GM12878 (cell line): ENCODE measurements at regions not wholly inside any gene's neighbourhood (a gene's known extent, or its start where the extent isn't known, plus 50 kb on each side); places are given as distances from the start of the nearest gene placed in this dataset.

Experiments used
- ATAC-seq: fragments of 200-7000 bp; cut with Tn5 transposase; 3 replicates; pipeline ENCODE4 v1.9.1; 2020; ENCODE audit warnings: mild to moderate bottlenecking, moderate library complexity
- BruUV-seq: library from RNA; stranded (reverse); fragments of 400-500 nt; replicated peaks from 2 replicates; lab custom pipeline; 2021; lab: Mats Ljungman, UMichigan
- CTCF ChIA-PET: fragments of 300-600 bp; sonication (Branson Sonifier 250); formaldehyde crosslinking; extraction: SDS; loops from one replicate; lab custom pipeline; 2021; ENCODE audit warnings: inconsistent platforms; lab: Yijun Ruan, JAX
- POLR2A ChIA-PET: fragments of 350-600 bp; formaldehyde crosslinking; extraction: SDS; loops from one replicate; lab custom pipeline; 2021; ENCODE audit warnings: inconsistent platforms; lab: Charles Lee
- RAD21 ChIA-PET: fragments of 300-600 bp; sonication (Branson Sonifier 250); formaldehyde crosslinking; loops from one replicate; lab custom pipeline; 2023; ENCODE audit warnings: antibody characterized with exemption; ENCODE audit not compliant: unreplicated experiment; lab: Charles Lee
- SMC1A ChIA-PET: fragments of 300-600 bp; sonication (Branson Sonifier 250); formaldehyde crosslinking; loops from one replicate; lab custom pipeline; 2023; ENCODE audit not compliant: unreplicated experiment, uncharacterized antibody; lab: Charles Lee
- DNase-seq: peaks from one replicate; pipeline ENCODE4 v3.0.0-alpha.2; 2011; ENCODE audit warnings: low read depth, low spot score
- FAIRE-seq: peaks from 3 replicates; lab custom pipeline; 2011; peaks lifted over from hg19 to GRCh38; lab: Jason Lieb, UNC
- H2AFZ ChIP-seq: 2 replicates; pipeline ENCODE4 v1.6.0; 2011; ENCODE audit warnings: low read depth, low read length, control low read depth; ENCODE audit not compliant: control insufficient read depth
- H3K27ac ChIP-seq: 2 replicates; pipeline ENCODE4 v1.5.1; 2011; ENCODE audit warnings: control low read depth; ENCODE audit not compliant: control insufficient read depth, insufficient read depth
- H3K27me3 ChIP-seq, 2 experiments: replicated peaks in 1 of 2; 2 replicates each; pipeline versions ENCODE4 v1.6.0 to v1.6.1; 2011; ENCODE audit warnings: low read length in 1 of 2; ENCODE audit not compliant: control insufficient read depth in 2 of 2, insufficient read depth in 2 of 2
- H3K36me3 ChIP-seq, 2 experiments: 2 replicates each; pipeline ENCODE4 v1.5.1; 2011; ENCODE audit warnings: low read length in 1 of 2; ENCODE audit not compliant: control insufficient read depth in 2 of 2, insufficient read depth in 2 of 2
- H3K4me1 ChIP-seq: 2 replicates; pipeline ENCODE4 v1.6.1; 2011; ENCODE audit warnings: mild to moderate bottlenecking, low read length, moderate library complexity, mixed read lengths; ENCODE audit not compliant: control insufficient read depth, insufficient read depth
- H3K4me2 ChIP-seq: 2 replicates; pipeline ENCODE4 v1.6.0; 2011; ENCODE audit warnings: control low read depth; ENCODE audit not compliant: control insufficient read depth, insufficient read depth
- H3K4me3 ChIP-seq: fragments of 200-600 bp; sonication (generic); 2 replicates; pipeline ENCODE4 v1.5.1; 2016
- H3K79me2 ChIP-seq: 2 replicates; pipeline ENCODE4 v1.6.0; 2011; ENCODE audit warnings: low read length; ENCODE audit not compliant: control insufficient read depth, insufficient read depth
- H3K9ac ChIP-seq: 2 replicates; pipeline ENCODE4 v1.8.0; 2011; ENCODE audit warnings: low read length, control low read depth, mixed read lengths; ENCODE audit not compliant: control insufficient read depth, insufficient read depth
- H3K9me3 ChIP-seq: replicated peaks from 3 replicates; pipeline ENCODE4 v1.5.1; 2011; ENCODE audit warnings: mild to moderate bottlenecking, low read length; ENCODE audit not compliant: control insufficient read depth, insufficient read depth
- H4K20me1 ChIP-seq: 2 replicates; pipeline ENCODE4 v1.6.0; 2011; ENCODE audit not compliant: control insufficient read depth, insufficient read depth
- BACH1 ChIP-seq: fragments of 450-650 bp; IDR thresholded peaks from 2 replicates; pipeline ENCODE4 v1.6.1; 2017; ENCODE audit warnings: mild to moderate bottlenecking, borderline replicate concordance
- BCL3 ChIP-seq: IDR thresholded peaks from 2 replicates; pipeline ENCODE4 v1.6.1; 2011; ENCODE audit warnings: borderline replicate concordance, low read depth, mild to moderate bottlenecking, moderate library complexity, low read length; ENCODE audit not compliant: insufficient read depth, poor library complexity, severe bottlenecking
- CREM ChIP-seq: IDR thresholded peaks from 2 replicates; pipeline ENCODE4 v1.6.1; 2014; ENCODE audit warnings: antibody characterized with exemption, low read depth
- HDAC2 ChIP-seq: fragments of 200-600 bp; sonication (generic); IDR thresholded peaks from 2 replicates; pipeline ENCODE4 v1.6.1; 2017
- JUNB ChIP-seq: IDR thresholded peaks from 2 replicates; pipeline ENCODE4 v1.6.1; 2016; ENCODE audit warnings: antibody characterized with exemption, mild to moderate bottlenecking
- KAT2A ChIP-seq: conservative IDR thresholded peaks from 2 replicates; pipeline ENCODE4 v1.6.1; 2011; ENCODE audit warnings: low read depth, low read length; ENCODE audit not compliant: control insufficient read depth
- MAX ChIP-seq: IDR thresholded peaks from 2 replicates; pipeline ENCODE4 v1.6.1; 2012; ENCODE audit warnings: low read depth, low read length, improper control_type of control experiment
- NFYB ChIP-seq: IDR thresholded peaks from 2 replicates; pipeline ENCODE4 v1.6.1; 2011; ENCODE audit warnings: low read depth, mild to moderate bottlenecking, low read length, improper control_type of control experiment, moderate library complexity; ENCODE audit not compliant: insufficient read depth
- POLR2A ChIP-seq: IDR thresholded peaks from 2 replicates; pipeline ENCODE4 v1.6.1; 2011; ENCODE audit warnings: low read depth, mild to moderate bottlenecking, low read length
- POU2F2 ChIP-seq: IDR thresholded peaks from 3 replicates; pipeline ENCODE4 v1.6.1; 2011; ENCODE audit warnings: low read depth, mild to moderate bottlenecking, low read length, borderline replicate concordance
- RCOR1 ChIP-seq: conservative IDR thresholded peaks from 2 replicates; pipeline ENCODE4 v1.6.1; 2012; ENCODE audit warnings: low read depth, low read length, improper control_type of control experiment
- SP1 ChIP-seq: IDR thresholded peaks from one replicate; pipeline ENCODE4 v1.6.1; 2011; ENCODE audit warnings: low read depth, low read length
- SREBF1 ChIP-seq: IDR thresholded peaks from 2 replicates; pipeline ENCODE4 v1.6.1; 2012; ENCODE audit warnings: mild to moderate bottlenecking, low read length
- SREBF2 ChIP-seq: IDR thresholded peaks from 2 replicates; pipeline ENCODE4 v1.6.1; 2012; ENCODE audit warnings: mild to moderate bottlenecking, low read length
- TBL1XR1 ChIP-seq: IDR thresholded peaks from 2 replicates; pipeline ENCODE4 v1.6.1; 2012; ENCODE audit warnings: low read depth, low read length, improper control_type of control experiment
- TCF3 ChIP-seq: IDR thresholded peaks from 2 replicates; pipeline ENCODE4 v1.6.1; 2012; ENCODE audit warnings: low read depth, mild to moderate bottlenecking, low read length, borderline replicate concordance; ENCODE audit not compliant: insufficient read depth
- ZNF274 ChIP-seq: IDR thresholded peaks from one replicate; pipeline ENCODE4 v1.8.0; 2011; ENCODE audit not compliant: insufficient read length, insufficient read depth
- ZNF622 ChIP-seq: fragments of 450-650 bp; IDR thresholded peaks from 2 replicates; pipeline ENCODE4 v1.6.1; 2017; ENCODE audit warnings: mild to moderate bottlenecking, inconsistent platforms
- WGBS: methylation state at CpG from one replicate; pipeline ENCODE4 v1.1.6; 2016; ENCODE audit warnings: low lambda C conversion rate; ENCODE audit not compliant: insufficient replicate concordance, insufficient coverage; ENCODE audit errors: missing lambda C conversion rate; 5-methylcytosine and 5-hydroxymethylcytosine counted together
- in situ Hi-C: fragments of 300-500 bp; cut with MboI; formaldehyde crosslinking; loops from 9 replicates; pipeline ENCODE4 v1.14.3; 2018; ENCODE audit warnings: mixed read lengths
- intact Hi-C: fragments of 100-400 bp; cut with micrococcal nuclease; formaldehyde crosslinking; loops from one replicate; pipeline ENCODE4 v1.14.2; 2022; ENCODE audit not compliant: unreplicated experiment

GRCh38 chr4:35087218-35087617, 1157.1 kb downstream of the ARAP2 start:
- H3K79me2 ChIP-seq = no peaks in the 10 kb centered on the region
- H3K27me3 ChIP-seq = no peaks in the 10 kb centered on the region
- no TSS peak for BruUV-seq
- intact Hi-C loops = no loop called here
- no peak overlapping the region for H3K4me2 ChIP-seq
- no peaks in the 10 kb centered on the region for H3K9me3 ChIP-seq
- ChIA-PET SMC1A (no interaction called here), CTCF (no interaction called here), RAD21 (no interaction called here), POLR2A (no interaction called here)
- FAIRE-seq (no peak), DNase-seq (no peak), ATAC-seq (no peak)
- no peaks in the 10 kb centered on the region for H3K36me3 ChIP-seq
- in situ Hi-C loops = no loop called here
- H2AFZ ChIP-seq = no peak overlapping the region
- no peak overlapping the region for H3K9ac ChIP-seq
- H3K27ac ChIP-seq = no peak overlapping the region
- H4K20me1 ChIP-seq = no peaks in the 10 kb centered on the region
- no peak for TF ChIP-seq HDAC2
- TF ChIP-seq ZNF622 = no peak
- no peak for TF ChIP-seq MAX
- no peak for TF ChIP-seq RCOR1
- TF ChIP-seq JUNB = no peak
- TF ChIP-seq KAT2A = no peak
- no peak for TF ChIP-seq SREBF1
- no peak for TF ChIP-seq POU2F2
- TF ChIP-seq ZNF274 = no peak
- no peak for TF ChIP-seq TCF3
- no peak for TF ChIP-seq BACH1
- TF ChIP-seq CREM = no peak
- no peak for TF ChIP-seq SREBF2
- no peak for TF ChIP-seq POLR2A
- no peak for TF ChIP-seq SP1
- TF ChIP-seq NFYB = no peak
- no peak for TF ChIP-seq TBL1XR1
- no peak for TF ChIP-seq BCL3
- no peak overlapping the region for H3K4me3 ChIP-seq
- 11% methylated on average over 3 of the region's 3 CpGs for WGBS
- no peaks in the 10 kb centered on the region for H3K4me1 ChIP-seq
